ENCODE measurements at regions not wholly inside any gene's neighbourhood (a gene's known extent, or its start where the extent isn't known, plus 50 kb on each side); places are given as distances from the start of the nearest gene placed in this dataset.
"Not testable (repeated sequence)": the region's sequence is repeated elsewhere in the genome, so short reads cannot be mapped to it uniquely, and the experiment has no call there.

- FAIRE-seq; DNase-seq (ENCODE audit: low spot score): not testable (repeated sequence)
Measured at GRCh38 chr11:87559852-87560251, 522.1 kb downstream of the TMEM135 start.

GRCh38 chr11:87555101-87555500 lies 517.4 kb downstream of the TMEM135 start:
- DNase-seq (ENCODE audit: low spot score) (no peak), FAIRE-seq (no peak)

- no peak for FAIRE-seq
- DNase-seq (ENCODE audit: low spot score) = no peak
Measured at GRCh38 chr11:87548797-87549196, 511.1 kb downstream of the TMEM135 start.

GRCh38 chr11:87545858-87546257 lies 508.1 kb downstream of the TMEM135 start:
- DNase-seq (ENCODE audit: low spot score) (no peak), FAIRE-seq (no peak)

GRCh38 chr11:87539596-87539995 lies 501.9 kb downstream of the TMEM135 start:
- FAIRE-seq = no peak
- no peak for DNase-seq (ENCODE audit: low spot score)

- DNase-seq (ENCODE audit: low spot score) (no peak), FAIRE-seq (no peak)
Measured at GRCh38 chr11:87536565-87536964, 498.8 kb downstream of the TMEM135 start.

- FAIRE-seq (no peak), DNase-seq (ENCODE audit: low spot score) (no peak)
Measured at GRCh38 chr11:87536016-87536415, 498.3 kb downstream of the TMEM135 start.

- DNase-seq (ENCODE audit: low spot score) (no peak), FAIRE-seq (no peak)
Measured at GRCh38 chr11:87535513-87535912, 497.8 kb downstream of the TMEM135 start.

- DNase-seq (ENCODE audit: low spot score); FAIRE-seq: not testable (repeated sequence)
Measured at GRCh38 chr11:87531835-87532234, 494.1 kb downstream of the TMEM135 start.

- DNase-seq (ENCODE audit: low spot score) (no peak), FAIRE-seq (no peak)
Measured at GRCh38 chr11:87529486-87529885, 491.8 kb downstream of the TMEM135 start.

GRCh38 chr11:87528752-87529151 lies 491.0 kb downstream of the TMEM135 start:
- FAIRE-seq = no peak
- no peak for DNase-seq (ENCODE audit: low spot score)

- DNase-seq (ENCODE audit: low spot score) (no peak), FAIRE-seq (no peak)
Measured at GRCh38 chr11:87523276-87523675, 485.5 kb downstream of the TMEM135 start.

- DNase-seq (ENCODE audit: low spot score) (no peak), FAIRE-seq (no peak)
Measured at GRCh38 chr11:87518266-87518665, 480.5 kb downstream of the TMEM135 start.

- DNase-seq (ENCODE audit: low spot score) (no peak), FAIRE-seq (no peak)
Measured at GRCh38 chr11:87517351-87517750, 479.6 kb downstream of the TMEM135 start.

- DNase-seq (ENCODE audit: low spot score); FAIRE-seq: not testable (repeated sequence)
Measured at GRCh38 chr11:87507722-87508121, 470.0 kb downstream of the TMEM135 start.

GRCh38 chr11:87506946-87507345 lies 469.2 kb downstream of the TMEM135 start:
- not testable (repeated sequence) for FAIRE-seq; DNase-seq (ENCODE audit: low spot score)

- FAIRE-seq = no peak
- DNase-seq (ENCODE audit: low spot score) = no peak
Measured at GRCh38 chr11:87501388-87501787, 463.7 kb downstream of the TMEM135 start.

- DNase-seq (ENCODE audit: low spot score); FAIRE-seq: not testable (repeated sequence)
Measured at GRCh38 chr11:87494936-87495335, 457.2 kb downstream of the TMEM135 start.

GRCh38 chr11:87494026-87494425 lies 456.3 kb downstream of the TMEM135 start:
- DNase-seq (ENCODE audit: low spot score); FAIRE-seq: not testable (repeated sequence)

- DNase-seq (ENCODE audit: low spot score) (no peak), FAIRE-seq (no peak)
Measured at GRCh38 chr11:87493516-87493915, 455.8 kb downstream of the TMEM135 start.

GRCh38 chr11:87491381-87491780 lies 453.6 kb downstream of the TMEM135 start:
- FAIRE-seq = no peak
- no peak for DNase-seq (ENCODE audit: low spot score)

- DNase-seq (ENCODE audit: low spot score) (no peak), FAIRE-seq (no peak)
Measured at GRCh38 chr11:87490671-87491070, 452.9 kb downstream of the TMEM135 start.

- FAIRE-seq (no peak), DNase-seq (ENCODE audit: low spot score) (no peak)
Measured at GRCh38 chr11:87484566-87484965, 446.8 kb downstream of the TMEM135 start.

GRCh38 chr11:87477321-87477720 lies 439.6 kb downstream of the TMEM135 start:
- FAIRE-seq (no peak), DNase-seq (ENCODE audit: low spot score) (no peak)

All from RCC 7860 (cell line).